H1 (cell line): ENCODE measurements at regions not wholly inside any gene's neighbourhood (a gene's known extent, or its start where the extent isn't known, plus 50 kb on each side); places are given as distances from the start of the nearest gene placed in this dataset.

Experiments
- TAF1 ChIP-seq: IDR thresholded peaks from 2 replicates; pipeline ENCODE4 v1.6.1; 2011; ENCODE audit warnings: mild to moderate bottlenecking, low read depth, low read length
- TF ChIP-seq, protein P1 (sequence below), 3 experiments: IDR thresholded peaks; 1 replicate in 2 of 3; 2 replicates in 1 of 3; pipeline versions ENCODE4 v1.5.1 to v1.6.1; 2011; ENCODE audit warnings: low read length in 3 of 3, mild to moderate bottlenecking in 3 of 3, inconsistent platforms in 2 of 3, low read depth in 1 of 3, moderate library complexity in 1 of 3; ENCODE audit not compliant: insufficient read depth in 1 of 3; ENCODE audit errors: control extremely low read depth in 1 of 3

DNA sequence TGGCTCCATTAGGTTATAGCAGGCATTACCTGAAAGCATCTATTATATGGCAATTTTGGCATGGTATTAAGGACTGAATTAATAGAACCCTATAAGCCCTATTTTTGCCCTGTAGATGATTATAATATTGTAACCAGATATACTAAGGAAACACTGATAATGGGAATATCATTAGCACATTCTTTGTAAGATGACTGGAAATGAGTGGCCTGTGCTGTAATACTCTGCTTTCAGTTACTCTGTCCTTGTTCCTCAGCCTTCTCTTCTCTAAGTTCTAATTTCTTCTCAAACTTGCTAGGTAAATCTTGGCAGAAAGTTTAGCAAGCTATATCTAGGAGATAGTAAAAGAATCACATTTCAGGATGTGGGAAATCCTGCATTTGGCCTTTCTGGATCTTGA is 74.0 kb upstream of the ITPRID2 start (continued):
- TF ChIP-seq TAF1 = no peak
- TF ChIP-seq, protein P1, sequence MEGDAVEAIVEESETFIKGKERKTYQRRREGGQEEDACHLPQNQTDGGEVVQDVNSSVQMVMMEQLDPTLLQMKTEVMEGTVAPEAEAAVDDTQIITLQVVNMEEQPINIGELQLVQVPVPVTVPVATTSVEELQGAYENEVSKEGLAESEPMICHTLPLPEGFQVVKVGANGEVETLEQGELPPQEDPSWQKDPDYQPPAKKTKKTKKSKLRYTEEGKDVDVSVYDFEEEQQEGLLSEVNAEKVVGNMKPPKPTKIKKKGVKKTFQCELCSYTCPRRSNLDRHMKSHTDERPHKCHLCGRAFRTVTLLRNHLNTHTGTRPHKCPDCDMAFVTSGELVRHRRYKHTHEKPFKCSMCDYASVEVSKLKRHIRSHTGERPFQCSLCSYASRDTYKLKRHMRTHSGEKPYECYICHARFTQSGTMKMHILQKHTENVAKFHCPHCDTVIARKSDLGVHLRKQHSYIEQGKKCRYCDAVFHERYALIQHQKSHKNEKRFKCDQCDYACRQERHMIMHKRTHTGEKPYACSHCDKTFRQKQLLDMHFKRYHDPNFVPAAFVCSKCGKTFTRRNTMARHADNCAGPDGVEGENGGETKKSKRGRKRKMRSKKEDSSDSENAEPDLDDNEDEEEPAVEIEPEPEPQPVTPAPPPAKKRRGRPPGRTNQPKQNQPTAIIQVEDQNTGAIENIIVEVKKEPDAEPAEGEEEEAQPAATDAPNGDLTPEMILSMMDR (IDR thresholded peaks at IDR 0.05; ENCODE audit: control extremely low read depth in 1 of 3, insufficient read depth in 1 of 3, low read depth in 1 of 3, low read length in 3 of 3) = no peak
